Breast epithelium (tissue), 4 donors: ENCODE measurements at regions not wholly inside any gene's neighbourhood (a gene's known extent, or its start where the extent isn't known, plus 50 kb on each side); places are given as distances from the start of the nearest gene placed in this dataset.
A peak's percentile ranks its signal among the peaks of the same experiment; 100 is the strongest.

Experiments used
- DNase-seq, 2 donors: peaks; one replicate each; pipeline ENCODE4 v3.0.0-alpha.2; 2019; ENCODE audit warnings: low spot score in 2 of 2
- H3K27ac ChIP-seq, 2 donors: fragments of 200-600 bp; sonication (generic) in 1 of 2; one replicate each; pipeline ENCODE4 v1.5.1; 2016 to 2019; ENCODE audit warnings: mild to moderate bottlenecking in 1 of 2
- H3K27me3 ChIP-seq, 2 donors: fragments of 200-600 bp; sonication (generic) in 1 of 2; one replicate each; pipeline versions ENCODE4 v1.5.1 to v1.6.0; 2017 to 2019; ENCODE audit warnings: control low read depth in 1 of 2, mild to moderate bottlenecking in 1 of 2
- H3K36me3 ChIP-seq: fragments of 200-600 bp; one replicate; pipeline ENCODE4 v1.5.1; 2019
- H3K4me1 ChIP-seq, 2 donors: fragments of 200-600 bp; sonication (generic); one replicate each; pipeline ENCODE4 v1.5.1; 2016 to 2019; ENCODE audit warnings: control low read depth in 1 of 2
- H3K4me3 ChIP-seq, 3 donors: fragments of 200-600 bp; sonication (generic); 1 replicate in 2 of 3; 2 replicates in 1 of 3; pipeline ENCODE4 v1.5.1; 2016 to 2019; ENCODE audit warnings: mild to moderate bottlenecking in 3 of 3, moderate library complexity in 2 of 3
- H3K9me3 ChIP-seq, 2 donors: fragments of 200-600 bp; sonication (generic) in 1 of 2; one replicate each; pipeline ENCODE4 v1.5.1; 2016 to 2019; ENCODE audit warnings: control low read depth in 1 of 2
- CTCF ChIP-seq, 3 donors: fragments of 450-650 bp; IDR thresholded peaks; one replicate each; pipeline ENCODE4 v1.5.1; 2016 to 2017; ENCODE audit warnings: antibody characterized with exemption in 3 of 3, mild to moderate bottlenecking in 3 of 3, moderate library complexity in 3 of 3
- POLR2A ChIP-seq: fragments of 450-650 bp; IDR thresholded peaks from one replicate; pipeline ENCODE4 v1.6.1; 2016; ENCODE audit warnings: antibody characterized with exemption, mild to moderate bottlenecking, moderate library complexity
- POLR2AphosphoS5 ChIP-seq, 3 donors: sonication (generic); formaldehyde crosslinking; IDR thresholded peaks; one replicate each; pipeline ENCODE4 v1.6.1; 2017; ENCODE audit warnings: antibody characterized with exemption in 3 of 3
- intact Hi-C: fragments of 100-400 bp; cut with DNase I; formaldehyde crosslinking; loops from one replicate; pipeline ENCODE4 v1.15.1; 2023; ENCODE audit warnings: low total_unique reads

- Histone ChIP-seq H3K4me3 (no peak overlapping the region), H3K36me3 (no peaks in the 10 kb centered on the region), H3K4me1 (peaks cover 0 to 4% of the 10 kb centered on the region in 2 donors), H3K27ac (peak overlapping the region in 1 of 2 donors; percentile 54), H3K9me3 (no peaks in the 10 kb centered on the region), H3K27me3 (no peaks in the 10 kb centered on the region)
- intact Hi-C loops, result no loop called here
- no peak for DNase-seq
- TF ChIP-seq POLR2A (no peak), POLR2AphosphoS5 (IDR thresholded peaks at IDR 0.05) (no peak), CTCF (IDR thresholded peaks at IDR 0.05) (no peak)
Measured at GRCh38 chr12:69108037-69108436, 131.3 kb upstream of the CPSF6 start.

GRCh38 chr12:69112616-69113015 lies 126.8 kb upstream of the CPSF6 start:
- H3K27ac ChIP-seq, result no peak overlapping the region
- no peaks in the 10 kb centered on the region for H3K36me3 ChIP-seq
- TF ChIP-seq POLR2A (no peak), POLR2AphosphoS5 (IDR thresholded peaks at IDR 0.05) (no peak), CTCF (IDR thresholded peaks at IDR 0.05) (no peak)
- intact Hi-C loops, result no loop called here
- H3K9me3 ChIP-seq, result no peaks in the 10 kb centered on the region
- H3K27me3 ChIP-seq, result no peaks in the 10 kb centered on the region
- peaks cover 0 to 3% of the 10 kb centered on the region in 2 donors for H3K4me1 ChIP-seq
- H3K4me3 ChIP-seq, result no peak overlapping the region
- no peak for DNase-seq

GRCh38 chr12:69115099-69115498 lies 124.3 kb upstream of the CPSF6 start:
- intact Hi-C loops, result no loop called here
- no peak overlapping the region for H3K4me3 ChIP-seq
- H3K9me3 ChIP-seq, result no peaks in the 10 kb centered on the region
- H3K4me1 ChIP-seq, result no peaks in the 10 kb centered on the region
- no peaks in the 10 kb centered on the region for H3K36me3 ChIP-seq
- no peak overlapping the region for H3K27ac ChIP-seq
- TF ChIP-seq CTCF (IDR thresholded peaks at IDR 0.05) (no peak), POLR2A (no peak)
- H3K27me3 ChIP-seq, result no peaks in the 10 kb centered on the region
- no peak for DNase-seq

- intact Hi-C loops, result no loop called here
- H3K4me1 ChIP-seq, result no peaks in the 10 kb centered on the region
Measured at GRCh38 chr12:69115951-69116350, 123.4 kb upstream of the CPSF6 start.

More at GRCh38 chr12:69115951-69116350, 123.4 kb upstream of the CPSF6 start:
- Histone ChIP-seq H3K9me3 (no peaks in the 10 kb centered on the region), H3K4me3 (no peak overlapping the region), H3K27me3 (no peaks in the 10 kb centered on the region), H3K27ac (no peak overlapping the region), H3K36me3 (no peaks in the 10 kb centered on the region)
- no peak for TF ChIP-seq POLR2A
- TF ChIP-seq CTCF (IDR thresholded peaks at IDR 0.05), result no peak
- TF ChIP-seq POLR2AphosphoS5 (IDR thresholded peaks at IDR 0.05), result no peak
- no peak for DNase-seq
